WTC11 (cell line): ENCODE measurements at regions not wholly inside any gene's neighbourhood (a gene's known extent, or its start where the extent isn't known, plus 50 kb on each side); places are given as distances from the start of the nearest gene placed in this dataset.

Source experiments
- ATAC-seq: fragments of 200-7000 bp; cut with Tn5 transposase; 2 replicates; pipeline ENCODE4 v1.10.0; 2021; ENCODE audit warnings: mild to moderate bottlenecking, moderate library complexity
- CTCF ChIA-PET: fragments of 300-600 bp; sonication (Branson Sonifier 250); formaldehyde crosslinking; loops from one replicate; lab custom pipeline; 2021; ENCODE audit warnings: antibody characterized with exemption; lab: Charles Lee
- POLR2A ChIA-PET: fragments of 350-600 bp; sonication (Branson Sonifier 250); formaldehyde crosslinking; loops from one replicate; lab custom pipeline; 2021; ENCODE audit warnings: antibody characterized with exemption; lab: Charles Lee
- DNase-seq: peaks from one replicate; pipeline ENCODE4 v3.0.0; 2021; ENCODE audit warnings: low spot score
- H3K27ac Mint-ChIP-seq: 2 replicates; pipeline ENCODE4 v1.8.0; 2021; ENCODE audit warnings: mixed read lengths
- H3K27me3 Mint-ChIP-seq: 2 replicates; pipeline ENCODE4 v1.8.0; 2021; ENCODE audit warnings: low read depth, mild to moderate bottlenecking, moderate library complexity, mixed read lengths
- H3K36me3 Mint-ChIP-seq: 2 replicates; pipeline ENCODE4 v1.8.0; 2021; ENCODE audit warnings: mixed read lengths
- H3K4me1 Mint-ChIP-seq: 2 replicates; pipeline ENCODE4 v1.8.0; 2022; ENCODE audit warnings: mixed read lengths
- H3K4me3 Mint-ChIP-seq: 2 replicates; pipeline ENCODE4 v1.8.0; 2021; ENCODE audit warnings: mild to moderate bottlenecking, moderate library complexity, mixed read lengths
- H3K9me3 Mint-ChIP-seq: 2 replicates; pipeline ENCODE4 v1.8.0; 2021; ENCODE audit warnings: mixed read lengths
- ATF1 ChIP-seq: sonication (generic); formaldehyde crosslinking; IDR thresholded peaks from 2 replicates; pipeline ENCODE4 v1.8.1; 2023; ENCODE audit warnings: mild to moderate bottlenecking, moderate library complexity, missing genetic modification reagents
- CREM ChIP-seq: sonication (generic); formaldehyde crosslinking; IDR thresholded peaks from 2 replicates; pipeline ENCODE4 v1.8.1; 2022; ENCODE audit warnings: mild to moderate bottlenecking, missing genetic modification reagents, moderate library complexity
- E2F5 ChIP-seq: sonication (generic); formaldehyde crosslinking; IDR thresholded peaks from 2 replicates; pipeline ENCODE4 v1.8.1; 2022; ENCODE audit warnings: mild to moderate bottlenecking, moderate library complexity, missing genetic modification reagents
- ELF4 ChIP-seq: sonication (generic); formaldehyde crosslinking; IDR thresholded peaks from 2 replicates; pipeline ENCODE4 v1.8.1; 2022; ENCODE audit warnings: low read depth, mild to moderate bottlenecking, moderate library complexity, missing genetic modification reagents
- ERG ChIP-seq: fragments of 250-450 bp; sonication (Bioruptor Pico); IDR thresholded peaks from 2 replicates; pipeline ENCODE4 v1.8.0; 2021; ENCODE audit warnings: mild to moderate bottlenecking
- GABPB1 ChIP-seq: sonication (generic); formaldehyde crosslinking; IDR thresholded peaks from 2 replicates; pipeline ENCODE4 v1.8.1; 2023; ENCODE audit warnings: mild to moderate bottlenecking, missing genetic modification reagents
- HMGA2 ChIP-seq: fragments of 250-450 bp; sonication (Bioruptor Pico); IDR thresholded peaks from 2 replicates; pipeline ENCODE4 v1.4.0; 2021; ENCODE audit warnings: mild to moderate bottlenecking, moderate library complexity
- IRF1 ChIP-seq: sonication (generic); formaldehyde crosslinking; IDR thresholded peaks from 2 replicates; pipeline ENCODE4 v1.8.0; 2023; ENCODE audit warnings: missing genetic modification reagents
- JAZF1 ChIP-seq: fragments of 250-450 bp; sonication (Bioruptor Pico); IDR thresholded peaks from 2 replicates; pipeline ENCODE4 v1.9.0; 2021; ENCODE audit warnings: moderate library complexity, mild to moderate bottlenecking, inconsistent platforms
- KAT7 ChIP-seq: sonication (generic); formaldehyde crosslinking; IDR thresholded peaks from 2 replicates; pipeline ENCODE4 v1.8.1; 2023; ENCODE audit warnings: missing genetic modification reagents, mild to moderate bottlenecking, borderline replicate concordance
- MAX ChIP-seq: sonication (generic); formaldehyde crosslinking; IDR thresholded peaks from 2 replicates; pipeline ENCODE4 v1.8.0; 2022; ENCODE audit warnings: mild to moderate bottlenecking, missing genetic modification reagents
- NR1H2 ChIP-seq: sonication (generic); formaldehyde crosslinking; IDR thresholded peaks from 2 replicates; pipeline ENCODE4 v1.9.0; 2021; ENCODE audit warnings: mild to moderate bottlenecking, moderate library complexity, missing genetic modification reagents
- OVOL2 ChIP-seq: fragments of 250-450 bp; sonication (Bioruptor Pico); IDR thresholded peaks from 2 replicates; pipeline ENCODE4 v1.9.0; 2021; ENCODE audit warnings: mild to moderate bottlenecking, borderline replicate concordance
- PREB ChIP-seq: sonication (generic); formaldehyde crosslinking; IDR thresholded peaks from 2 replicates; pipeline ENCODE4 v1.8.1; 2022; ENCODE audit warnings: mild to moderate bottlenecking, missing genetic modification reagents, moderate library complexity, borderline replicate concordance
- SMAD3 ChIP-seq: sonication (generic); formaldehyde crosslinking; IDR thresholded peaks from 2 replicates; pipeline ENCODE4 v1.8.0; 2022; ENCODE audit warnings: missing genetic modification reagents, mild to moderate bottlenecking, borderline replicate concordance
- TEAD1 ChIP-seq: sonication (generic); formaldehyde crosslinking; IDR thresholded peaks from 2 replicates; pipeline ENCODE4 v1.8.0; 2022; ENCODE audit warnings: mild to moderate bottlenecking, missing genetic modification reagents
- ZNF396 ChIP-seq: fragments of 250-450 bp; sonication (Bioruptor Pico); IDR thresholded peaks from 2 replicates; pipeline ENCODE4 v1.8.0; 2021; ENCODE audit warnings: mild to moderate bottlenecking, moderate library complexity, borderline replicate concordance
- ZNF416 ChIP-seq: fragments of 250-450 bp; sonication (Bioruptor Pico); IDR thresholded peaks from 2 replicates; pipeline ENCODE4 v1.9.0; 2021; ENCODE audit warnings: mild to moderate bottlenecking, inconsistent platforms
- ZNF423 ChIP-seq: fragments of 250-450 bp; sonication (Bioruptor Pico); IDR thresholded peaks from 2 replicates; pipeline ENCODE4 v2.1.2; 2022; ENCODE audit warnings: mild to moderate bottlenecking, moderate library complexity

- CTCF ChIA-PET, result no interaction called here
- H3K27me3 Mint-ChIP-seq, result peaks cover under 1% of the 10 kb centered on the region
- peaks cover 15% of the 10 kb centered on the region for H3K4me1 Mint-ChIP-seq
- peaks cover 15% of the 10 kb centered on the region for H3K9me3 Mint-ChIP-seq
- TF ChIP-seq ZNF396 (CRISPR knock-in tag), result no peak
- TF ChIP-seq, all 79 proteins: peak for 0
- Mint-ChIP-seq H3K27ac (no peak overlapping the region), H3K36me3 (peaks cover under 1% of the 10 kb centered on the region; the same call in 1 of the 2 replicates), H3K4me3 (no peak overlapping the region)
- POLR2A ChIA-PET, result no interaction called here
- ATAC-seq (no peak), DNase-seq (no peak)
These were observed 437.0 kb downstream of the PIK3R1 start for GRCh38 chr5:68652534-68652965.

- peaks cover 18% of the 10 kb centered on the region for H3K9me3 Mint-ChIP-seq
- ATAC-seq, result no peak
- TF ChIP-seq CREM, result no peak
- no peak for TF ChIP-seq PREB
- no peak for TF ChIP-seq E2F5 (CRISPR knock-in tag)
- no peak for TF ChIP-seq TEAD1 (CRISPR knock-in tag)
- TF ChIP-seq NR1H2, result no peak
- TF ChIP-seq ERG (CRISPR knock-in tag), result no peak
- TF ChIP-seq SMAD3 (CRISPR knock-in tag), result no peak
- TF ChIP-seq ELF4 (CRISPR knock-in tag), result no peak
- no peak for TF ChIP-seq JAZF1 (CRISPR knock-in tag)
- no peak for TF ChIP-seq KAT7 (CRISPR knock-in tag)
- TF ChIP-seq IRF1 (CRISPR knock-in tag), result no peak
- no peak for TF ChIP-seq ZNF416
- TF ChIP-seq HMGA2 (CRISPR knock-in tag), result no peak
- TF ChIP-seq OVOL2 (CRISPR knock-in tag), result no peak
- no peak for TF ChIP-seq ATF1 (CRISPR knock-in tag)
- DNase-seq, result no peak
- ChIA-PET CTCF (no interaction called here), POLR2A (no interaction called here)
- H3K4me1 Mint-ChIP-seq, result peaks cover 11% of the 10 kb centered on the region
- peaks cover 3% of the 10 kb centered on the region; the same call in 1 of the 2 replicates for H3K36me3 Mint-ChIP-seq
- H3K27ac Mint-ChIP-seq, result no peak overlapping the region
- H3K27me3 Mint-ChIP-seq, result no peaks in the 10 kb centered on the region; the same call in 1 of the 2 replicates
- no peak overlapping the region for H3K4me3 Mint-ChIP-seq
These were observed 437.9 kb downstream of the PIK3R1 start for GRCh38 chr5:68653471-68653870.

- TF ChIP-seq GABPB1 (no peak), MAX (peak; percentile 43), ZNF423 (no peak)
- DNase-seq (peak; percentile 25), ATAC-seq (peak; percentile 83)
- no peak overlapping the region for H3K4me3 Mint-ChIP-seq
- CTCF ChIA-PET, result interaction anchor here (0.6 to 1.2 kb wide), 2 partner anchors 68 to 369 kb away, joined by 3 read pairs; no protein-coding TSS in a partner anchor
- no peak overlapping the region for H3K27ac Mint-ChIP-seq
- H3K36me3 Mint-ChIP-seq, result peaks cover 3% of the 10 kb centered on the region; the same call in 1 of the 2 replicates
- POLR2A ChIA-PET, result no interaction called here
- no peaks in the 10 kb centered on the region; the same call in 1 of the 2 replicates for H3K27me3 Mint-ChIP-seq
- peaks cover 16% of the 10 kb centered on the region for H3K4me1 Mint-ChIP-seq
- peaks cover 22% of the 10 kb centered on the region for H3K9me3 Mint-ChIP-seq
These were observed 436.5 kb upstream of the SLC30A5 start for GRCh38 chr5:68657055-68657961.
